Tibial nerve (tissue), 4 donors: ENCODE measurements at regions not wholly inside any gene's neighbourhood (a gene's known extent, or its start where the extent isn't known, plus 50 kb on each side); places are given as distances from the start of the nearest gene placed in this dataset.

Experiments
- EP300 ChIP-seq, 2 donors: sonication (generic); formaldehyde crosslinking; IDR thresholded peaks; one replicate each; pipeline ENCODE4 v1.6.1; 2017; ENCODE audit warnings: antibody characterized with exemption in 2 of 2, mild to moderate bottlenecking in 1 of 2
- POLR2A ChIP-seq, 2 donors: fragments of 450-650 bp; IDR thresholded peaks; one replicate each; pipeline ENCODE4 v1.6.1; 2017; ENCODE audit warnings: antibody characterized with exemption in 2 of 2, mild to moderate bottlenecking in 2 of 2, moderate library complexity in 2 of 2
- TF ChIP-seq, protein P1 (sequence below), 5 experiments: fragments of 200-600 bp in 3 of 5; fragments of 450-650 bp in 2 of 5; sonication (generic) in 3 of 5; IDR thresholded peaks; one replicate each; pipeline ENCODE4 v1.5.1; 2016 to 2019; ENCODE audit warnings: antibody characterized with exemption in 5 of 5, mild to moderate bottlenecking in 3 of 5, moderate library complexity in 2 of 5

DNA sequence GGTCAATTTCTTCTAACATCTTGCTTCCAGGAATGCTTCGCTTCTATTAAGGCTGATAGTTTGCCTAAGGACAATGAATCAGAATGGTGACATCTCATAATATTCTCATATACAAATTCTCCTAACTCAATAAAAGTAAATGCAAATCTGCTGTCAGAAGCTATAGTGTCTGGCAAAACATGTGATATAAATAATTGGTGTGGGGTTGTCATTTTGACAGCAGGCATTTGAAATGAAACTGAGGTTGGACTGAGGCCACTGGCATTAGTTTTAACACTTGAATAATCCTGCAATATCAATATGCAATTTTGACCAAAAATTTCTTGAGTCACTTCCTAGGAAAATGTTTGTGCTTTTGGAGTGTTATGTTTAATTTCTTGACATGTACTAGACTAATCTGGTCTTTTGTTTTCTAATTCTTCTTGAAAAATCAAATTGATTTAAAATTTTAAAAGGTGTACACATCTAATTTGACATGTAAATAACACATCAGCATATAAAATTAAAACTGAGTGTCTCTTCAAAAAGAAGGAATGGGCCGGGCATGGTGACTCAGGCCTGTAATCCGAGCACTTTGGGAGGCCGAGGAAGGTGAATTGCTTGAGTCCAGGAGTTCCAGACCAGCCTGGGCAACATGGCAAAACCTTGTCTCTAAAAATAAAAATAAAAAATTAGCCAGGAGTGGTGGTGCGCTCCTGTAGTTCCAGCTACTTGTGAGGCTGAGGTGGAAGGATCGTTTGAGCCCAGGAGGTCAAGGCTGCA is 92.3 kb upstream of the BTG1 start:
- TF ChIP-seq, protein P1, sequence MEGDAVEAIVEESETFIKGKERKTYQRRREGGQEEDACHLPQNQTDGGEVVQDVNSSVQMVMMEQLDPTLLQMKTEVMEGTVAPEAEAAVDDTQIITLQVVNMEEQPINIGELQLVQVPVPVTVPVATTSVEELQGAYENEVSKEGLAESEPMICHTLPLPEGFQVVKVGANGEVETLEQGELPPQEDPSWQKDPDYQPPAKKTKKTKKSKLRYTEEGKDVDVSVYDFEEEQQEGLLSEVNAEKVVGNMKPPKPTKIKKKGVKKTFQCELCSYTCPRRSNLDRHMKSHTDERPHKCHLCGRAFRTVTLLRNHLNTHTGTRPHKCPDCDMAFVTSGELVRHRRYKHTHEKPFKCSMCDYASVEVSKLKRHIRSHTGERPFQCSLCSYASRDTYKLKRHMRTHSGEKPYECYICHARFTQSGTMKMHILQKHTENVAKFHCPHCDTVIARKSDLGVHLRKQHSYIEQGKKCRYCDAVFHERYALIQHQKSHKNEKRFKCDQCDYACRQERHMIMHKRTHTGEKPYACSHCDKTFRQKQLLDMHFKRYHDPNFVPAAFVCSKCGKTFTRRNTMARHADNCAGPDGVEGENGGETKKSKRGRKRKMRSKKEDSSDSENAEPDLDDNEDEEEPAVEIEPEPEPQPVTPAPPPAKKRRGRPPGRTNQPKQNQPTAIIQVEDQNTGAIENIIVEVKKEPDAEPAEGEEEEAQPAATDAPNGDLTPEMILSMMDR (IDR thresholded peaks at IDR 0.05), result no peak
- no peak for TF ChIP-seq POLR2A (IDR thresholded peaks at IDR 0.05)
- no peak for TF ChIP-seq EP300 (IDR thresholded peaks at IDR 0.05)
